GM23338 (cell line): ENCODE measurements at regions not wholly inside any gene's neighbourhood (a gene's known extent, or its start where the extent isn't known, plus 50 kb on each side); places are given as distances from the start of the nearest gene placed in this dataset.

Experiments
- ATAC-seq: fragments of 200-7000 bp; cut with Tn5 transposase; 3 replicates; pipeline ENCODE4 v1.9.1; 2020
- DNase-seq: peaks from one replicate; pipeline ENCODE4 v3.0.0-alpha.2; 2015; ENCODE audit warnings: low spot score
- H2AFZ ChIP-seq: fragments of 200-600 bp; sonication (generic); 2 replicates; pipeline ENCODE4 v1.8.0; 2016; ENCODE audit warnings: antibody characterized with exemption, mild to moderate bottlenecking, moderate library complexity
- H3F3A ChIP-seq: fragments of 200-600 bp; sonication (generic); replicated peaks from 2 replicates; pipeline ENCODE4 v1.8.0; 2017; ENCODE audit warnings: antibody characterized with exemption, mixed run types, low read depth
- H3K27ac ChIP-seq: fragments of 200-600 bp; sonication (generic); 2 replicates; pipeline ENCODE4 v1.6.1; 2016; ENCODE audit warnings: low read depth
- H3K27me3 ChIP-seq: fragments of 200-600 bp; sonication (generic); 2 replicates; pipeline ENCODE4 v1.8.0; 2016; ENCODE audit warnings: mild to moderate bottlenecking, mixed run types, moderate library complexity; ENCODE audit not compliant: insufficient read depth
- H3K36me3 ChIP-seq: fragments of 200-600 bp; sonication (generic); 2 replicates; pipeline ENCODE4 v1.8.0; 2016; ENCODE audit warnings: mild to moderate bottlenecking; ENCODE audit not compliant: insufficient read depth
- H3K4me1 ChIP-seq: fragments of 200-600 bp; sonication (generic); 2 replicates; pipeline ENCODE4 v1.8.0; 2016; ENCODE audit warnings: mild to moderate bottlenecking, moderate library complexity; ENCODE audit not compliant: insufficient read depth
- H3K4me2 ChIP-seq: fragments of 200-600 bp; sonication (generic); 2 replicates; pipeline ENCODE4 v1.7.1; 2017; ENCODE audit warnings: mixed run types
- H3K4me3 ChIP-seq: fragments of 200-600 bp; sonication (generic); 2 replicates; pipeline ENCODE4 v1.6.1; 2016; ENCODE audit warnings: mixed run types
- H3K79me2 ChIP-seq: fragments of 200-600 bp; sonication (generic); replicated peaks from 2 replicates; pipeline ENCODE4 v1.8.0; 2017; ENCODE audit warnings: mild to moderate bottlenecking; ENCODE audit not compliant: insufficient read depth
- H3K9me2 ChIP-seq: fragments of 200-600 bp; sonication (generic); 2 replicates; pipeline ENCODE4 v1.8.0; 2017; ENCODE audit not compliant: insufficient read depth
- H4K20me1 ChIP-seq: fragments of 200-600 bp; sonication (generic); replicated peaks from 2 replicates; pipeline ENCODE4 v1.8.0; 2017; ENCODE audit warnings: mild to moderate bottlenecking; ENCODE audit not compliant: insufficient read depth
- H3K27ac Mint-ChIP-seq: 2 replicates; pipeline ENCODE4 v1.8.0; 2020; ENCODE audit warnings: inconsistent platforms, mild to moderate bottlenecking, moderate library complexity, mixed read lengths
- H3K27me3 Mint-ChIP-seq: 3 replicates; pipeline ENCODE4 v1.8.0; 2022; ENCODE audit warnings: low read depth, mild to moderate bottlenecking, moderate library complexity, mixed read lengths, inconsistent platforms; ENCODE audit not compliant: insufficient read depth, poor library complexity
- H3K36me3 Mint-ChIP-seq: 3 replicates; pipeline ENCODE4 v1.8.0; 2021; ENCODE audit warnings: low read depth, mild to moderate bottlenecking, inconsistent platforms, moderate library complexity, mixed read lengths
- H3K4me1 Mint-ChIP-seq: 3 replicates; pipeline ENCODE4 v1.8.0; 2020; ENCODE audit warnings: mild to moderate bottlenecking, inconsistent platforms, mixed read lengths
- H3K4me3 Mint-ChIP-seq: 3 replicates; pipeline ENCODE4 v1.8.0; 2021; ENCODE audit warnings: moderate library complexity, mild to moderate bottlenecking, inconsistent platforms, mixed read lengths
- H3K9me3 Mint-ChIP-seq: 3 replicates; pipeline ENCODE4 v1.8.0; 2020; ENCODE audit warnings: moderate library complexity, mild to moderate bottlenecking, inconsistent platforms, mixed read lengths
- CREB1 ChIP-seq: fragments of 250-450 bp; sonication (Bioruptor Pico); IDR thresholded peaks from 2 replicates; pipeline ENCODE4 v1.5.0; 2020; ENCODE audit warnings: low read depth, mild to moderate bottlenecking, moderate library complexity
- ETS1 ChIP-seq: IDR thresholded peaks from 2 replicates; pipeline ENCODE4 v1.6.1; 2016; ENCODE audit warnings: antibody characterized with exemption
- EZH2phosphoT487 ChIP-seq: fragments of 200-600 bp; sonication (generic); IDR thresholded peaks from one replicate; pipeline ENCODE4 v1.8.1; 2018; ENCODE audit warnings: antibody characterized with exemption; ENCODE audit not compliant: unreplicated experiment
- NANOG ChIP-seq: IDR thresholded peaks from 2 replicates; pipeline ENCODE4 v1.6.1; 2016; ENCODE audit warnings: antibody characterized with exemption, borderline replicate concordance
- ZNF114 ChIP-seq: fragments of 250-450 bp; sonication (Bioruptor Pico); IDR thresholded peaks from 2 replicates; pipeline ENCODE4 v1.5.0; 2020; ENCODE audit warnings: mild to moderate bottlenecking, moderate library complexity
- TF ChIP-seq, protein P1 (sequence below): fragments of 250-450 bp; sonication (Bioruptor Pico); IDR thresholded peaks from 2 replicates; pipeline ENCODE4 v1.5.0; 2020; ENCODE audit warnings: mild to moderate bottlenecking, moderate library complexity

DNA sequence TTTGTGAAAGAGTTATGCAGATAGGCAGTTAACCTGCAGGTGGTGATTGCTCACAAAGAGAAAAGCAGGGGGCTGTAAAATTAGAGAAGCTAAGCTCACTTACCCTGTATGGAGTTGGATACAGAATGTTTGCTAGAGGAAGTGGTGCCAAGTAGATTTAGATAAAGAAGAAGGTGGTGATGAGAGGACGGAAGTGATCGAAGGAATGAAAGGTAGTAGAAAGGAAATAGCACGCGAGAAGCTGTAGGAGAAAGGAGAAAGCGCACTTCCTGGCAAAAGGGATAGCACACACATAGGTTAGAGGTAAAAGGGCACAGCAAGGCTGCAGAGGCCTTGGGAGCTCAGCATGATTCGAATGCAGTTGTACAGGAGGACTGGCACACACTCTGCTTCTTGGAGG, 87.3 kb upstream of the CTSC start:
- no peaks in the 10 kb centered on the region for H3F3A ChIP-seq
- no peak overlapping the region for H3K4me3 Mint-ChIP-seq
- peak overlapping the region; percentile 12; the same call in 1 of the 2 replicates for H2AFZ ChIP-seq
- peaks cover 7% of the 10 kb centered on the region for H3K9me2 ChIP-seq
- no peaks in the 10 kb centered on the region for H3K36me3 ChIP-seq
- no peak overlapping the region for H3K27ac ChIP-seq
- no peak overlapping the region for H3K4me3 ChIP-seq
- no peak for ATAC-seq
- peaks cover 25% of the 10 kb centered on the region for H3K4me1 ChIP-seq
- H3K4me1 Mint-ChIP-seq, result peaks cover 38% of the 10 kb centered on the region
- H3K27me3 Mint-ChIP-seq, result no peaks in the 10 kb centered on the region
- H3K9me3 Mint-ChIP-seq, result no peaks in the 10 kb centered on the region
- H4K20me1 ChIP-seq, result no peaks in the 10 kb centered on the region
- H3K36me3 Mint-ChIP-seq, result no peaks in the 10 kb centered on the region
- no peak for TF ChIP-seq CREB1 (CRISPR knock-in tag)
- TF ChIP-seq NANOG, result no peak
- no peak for TF ChIP-seq ETS1
- TF ChIP-seq, protein P1, sequence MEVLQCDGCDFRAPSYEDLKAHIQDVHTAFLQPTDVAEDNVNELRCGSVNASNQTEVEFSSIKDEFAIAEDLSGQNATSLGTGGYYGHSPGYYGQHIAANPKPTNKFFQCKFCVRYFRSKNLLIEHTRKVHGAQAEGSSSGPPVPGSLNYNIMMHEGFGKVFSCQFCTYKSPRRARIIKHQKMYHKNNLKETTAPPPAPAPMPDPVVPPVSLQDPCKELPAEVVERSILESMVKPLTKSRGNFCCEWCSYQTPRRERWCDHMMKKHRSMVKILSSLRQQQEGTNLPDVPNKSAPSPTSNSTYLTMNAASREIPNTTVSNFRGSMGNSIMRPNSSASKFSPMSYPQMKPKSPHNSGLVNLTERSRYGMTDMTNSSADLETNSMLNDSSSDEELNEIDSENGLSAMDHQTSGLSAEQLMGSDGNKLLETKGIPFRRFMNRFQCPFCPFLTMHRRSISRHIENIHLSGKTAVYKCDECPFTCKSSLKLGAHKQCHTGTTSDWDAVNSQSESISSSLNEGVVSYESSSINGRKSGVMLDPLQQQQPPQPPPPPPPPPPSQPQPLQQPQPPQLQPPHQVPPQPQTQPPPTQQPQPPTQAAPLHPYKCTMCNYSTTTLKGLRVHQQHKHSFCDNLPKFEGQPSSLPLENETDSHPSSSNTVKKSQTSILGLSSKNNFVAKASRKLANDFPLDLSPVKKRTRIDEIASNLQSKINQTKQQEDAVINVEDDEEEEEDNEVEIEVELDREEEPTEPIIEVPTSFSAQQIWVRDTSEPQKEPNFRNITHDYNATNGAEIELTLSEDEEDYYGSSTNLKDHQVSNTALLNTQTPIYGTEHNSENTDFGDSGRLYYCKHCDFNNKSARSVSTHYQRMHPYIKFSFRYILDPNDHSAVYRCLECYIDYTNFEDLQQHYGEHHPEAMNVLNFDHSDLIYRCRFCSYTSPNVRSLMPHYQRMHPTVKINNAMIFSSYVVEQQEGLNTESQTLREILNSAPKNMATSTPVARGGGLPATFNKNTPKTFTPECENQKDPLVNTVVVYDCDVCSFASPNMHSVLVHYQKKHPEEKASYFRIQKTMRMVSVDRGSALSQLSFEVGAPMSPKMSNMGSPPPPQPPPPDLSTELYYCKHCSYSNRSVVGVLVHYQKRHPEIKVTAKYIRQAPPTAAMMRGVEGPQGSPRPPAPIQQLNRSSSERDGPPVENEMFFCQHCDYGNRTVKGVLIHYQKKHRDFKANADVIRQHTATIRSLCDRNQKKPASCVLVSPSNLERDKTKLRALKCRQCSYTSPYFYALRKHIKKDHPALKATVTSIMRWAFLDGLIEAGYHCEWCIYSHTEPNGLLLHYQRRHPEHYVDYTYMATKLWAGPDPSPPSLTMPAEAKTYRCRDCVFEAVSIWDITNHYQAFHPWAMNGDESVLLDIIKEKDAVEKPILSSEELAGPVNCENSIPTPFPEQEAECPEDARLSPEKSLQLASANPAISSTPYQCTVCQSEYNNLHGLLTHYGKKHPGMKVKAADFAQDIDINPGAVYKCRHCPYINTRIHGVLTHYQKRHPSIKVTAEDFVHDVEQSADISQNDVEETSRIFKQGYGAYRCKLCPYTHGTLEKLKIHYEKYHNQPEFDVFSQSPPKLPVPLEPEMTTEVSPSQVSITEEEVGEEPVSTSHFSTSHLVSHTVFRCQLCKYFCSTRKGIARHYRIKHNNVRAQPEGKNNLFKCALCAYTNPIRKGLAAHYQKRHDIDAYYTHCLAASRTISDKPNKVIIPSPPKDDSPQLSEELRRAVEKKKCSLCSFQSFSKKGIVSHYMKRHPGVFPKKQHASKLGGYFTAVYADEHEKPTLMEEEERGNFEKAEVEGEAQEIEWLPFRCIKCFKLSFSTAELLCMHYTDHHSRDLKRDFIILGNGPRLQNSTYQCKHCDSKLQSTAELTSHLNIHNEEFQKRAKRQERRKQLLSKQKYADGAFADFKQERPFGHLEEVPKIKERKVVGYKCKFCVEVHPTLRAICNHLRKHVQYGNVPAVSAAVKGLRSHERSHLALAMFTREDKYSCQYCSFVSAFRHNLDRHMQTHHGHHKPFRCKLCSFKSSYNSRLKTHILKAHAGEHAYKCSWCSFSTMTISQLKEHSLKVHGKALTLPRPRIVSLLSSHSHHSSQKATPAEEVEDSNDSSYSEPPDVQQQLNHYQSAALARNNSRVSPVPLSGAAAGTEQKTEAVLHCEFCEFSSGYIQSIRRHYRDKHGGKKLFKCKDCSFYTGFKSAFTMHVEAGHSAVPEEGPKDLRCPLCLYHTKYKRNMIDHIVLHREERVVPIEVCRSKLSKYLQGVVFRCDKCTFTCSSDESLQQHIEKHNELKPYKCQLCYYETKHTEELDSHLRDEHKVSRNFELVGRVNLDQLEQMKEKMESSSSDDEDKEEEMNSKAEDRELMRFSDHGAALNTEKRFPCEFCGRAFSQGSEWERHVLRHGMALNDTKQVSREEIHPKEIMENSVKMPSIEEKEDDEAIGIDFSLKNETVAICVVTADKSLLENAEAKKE (CRISPR knock-in tag), result no peak
- no peak for TF ChIP-seq EZH2phosphoT487
- TF ChIP-seq ZNF114 (CRISPR knock-in tag), result no peak
- no peak overlapping the region for H3K27ac Mint-ChIP-seq
- no peak for DNase-seq
- no peak overlapping the region for H3K4me2 ChIP-seq
- no peaks in the 10 kb centered on the region for H3K79me2 ChIP-seq
- no peaks in the 10 kb centered on the region for H3K27me3 ChIP-seq
